NCI-H1930 (cell line): ENCODE measurements at regions not wholly inside any gene's neighbourhood (a gene's known extent, or its start where the extent isn't known, plus 50 kb on each side); places are given as distances from the start of the nearest gene placed in this dataset.
A peak's percentile ranks its signal among the peaks of the same experiment; 100 is the strongest.

Source experiments
- DNase-seq, 2 experiments: peaks; one replicate each; lab custom pipeline; 2025; lab: John Stamatoyannopoulos, UW

DNA sequence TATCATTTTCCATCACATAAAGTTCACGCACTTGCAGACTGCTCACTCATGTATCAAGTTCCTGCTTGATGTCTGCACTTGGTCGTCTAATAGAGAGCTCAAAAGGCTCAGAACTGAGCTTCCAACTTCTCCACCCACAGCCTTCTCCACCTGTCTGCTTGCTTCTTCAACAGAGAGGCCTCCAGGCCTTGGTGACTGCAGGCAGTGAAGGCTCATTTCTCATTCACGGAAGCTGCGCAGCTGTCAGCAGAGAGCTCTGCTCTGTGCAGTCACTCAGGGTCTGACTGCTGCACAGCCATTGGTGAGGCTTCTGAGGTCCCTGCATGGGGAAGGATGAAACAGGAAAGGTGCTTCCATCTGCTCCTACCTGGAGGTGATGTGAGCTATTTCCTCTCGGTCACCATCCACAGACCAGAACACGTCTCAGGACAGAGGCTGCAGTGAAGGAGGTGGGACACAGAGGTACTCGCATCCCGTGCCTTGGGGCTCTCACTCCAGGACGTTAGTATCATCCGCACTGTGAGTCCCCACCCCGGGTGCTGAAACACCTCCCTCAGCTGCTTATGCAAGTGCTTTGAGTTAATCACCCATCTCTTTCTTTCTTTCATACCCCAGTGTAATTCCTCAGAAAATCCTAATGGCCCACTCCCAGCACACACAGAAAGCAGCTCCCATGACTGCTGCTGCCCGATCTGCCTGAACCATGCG lies 126.2 kb downstream of the TMEM18 start:
- no peak for DNase-seq

DNA sequence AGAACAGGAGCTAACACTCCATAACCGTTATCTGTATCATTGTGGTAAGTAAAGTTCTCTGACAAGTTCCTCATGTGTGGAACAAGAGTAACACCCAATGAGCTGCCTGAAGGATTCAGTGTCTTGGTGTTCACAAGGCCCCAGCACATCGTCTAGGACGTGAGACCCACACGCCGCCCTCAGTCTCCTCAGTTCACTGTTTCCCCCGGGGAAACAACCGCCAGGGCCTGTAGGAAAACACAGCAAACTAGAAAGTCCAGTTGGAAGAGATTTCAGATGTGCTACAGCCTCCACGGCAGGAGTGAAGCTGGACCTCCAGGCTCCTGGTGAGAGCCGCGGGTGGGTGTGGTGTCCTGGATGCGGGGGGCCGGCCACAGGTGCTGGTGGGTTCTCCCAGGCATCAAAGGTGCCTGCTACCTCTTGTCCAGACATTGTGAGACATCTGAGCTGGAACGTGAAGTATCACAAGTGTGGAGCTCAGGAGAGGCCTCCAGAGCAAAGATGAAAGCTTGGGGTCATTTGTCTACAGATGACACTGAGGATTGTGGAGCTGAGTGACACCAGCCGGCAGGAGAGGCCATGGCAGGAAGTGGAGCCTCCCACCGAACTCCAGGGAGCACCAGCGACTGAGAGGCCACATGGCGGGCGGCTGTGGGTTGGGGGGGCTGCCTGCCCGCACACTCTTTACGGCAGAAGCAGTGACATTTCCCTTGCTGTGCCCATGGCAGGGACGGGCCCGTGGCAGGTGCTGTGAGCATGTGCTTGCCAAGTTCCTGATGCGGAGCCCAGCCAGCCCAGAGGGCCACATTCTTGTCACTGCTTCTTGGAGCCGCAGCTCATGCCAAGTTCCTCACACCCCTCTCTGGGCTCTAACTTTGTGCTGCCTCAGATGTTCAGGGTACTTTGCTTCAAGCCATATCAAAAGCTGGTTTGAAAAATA lies 131.2 kb downstream of the TMEM18 start:
- DNase-seq = no peak

DNA sequence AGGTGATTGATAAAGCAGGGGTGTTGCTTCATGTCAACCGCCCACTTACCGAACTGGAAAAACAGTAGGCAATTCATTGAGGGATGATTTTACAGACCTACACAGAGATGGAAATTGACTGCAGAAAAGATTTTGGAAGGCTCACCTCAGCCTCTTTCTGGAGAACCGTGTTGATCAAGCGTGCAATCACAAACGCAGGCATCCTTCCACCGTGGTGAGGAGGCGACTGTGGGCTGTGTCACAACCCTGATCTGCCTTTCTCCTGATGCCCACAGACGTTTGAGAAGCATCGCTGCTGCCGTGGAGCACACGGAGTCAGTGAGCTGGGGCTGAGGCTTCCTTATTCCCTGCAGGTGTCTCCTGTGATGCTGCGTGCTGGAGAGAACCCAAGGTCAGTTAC lies 132.0 kb downstream of the TMEM18 start:
- DNase-seq = no peak

DNA sequence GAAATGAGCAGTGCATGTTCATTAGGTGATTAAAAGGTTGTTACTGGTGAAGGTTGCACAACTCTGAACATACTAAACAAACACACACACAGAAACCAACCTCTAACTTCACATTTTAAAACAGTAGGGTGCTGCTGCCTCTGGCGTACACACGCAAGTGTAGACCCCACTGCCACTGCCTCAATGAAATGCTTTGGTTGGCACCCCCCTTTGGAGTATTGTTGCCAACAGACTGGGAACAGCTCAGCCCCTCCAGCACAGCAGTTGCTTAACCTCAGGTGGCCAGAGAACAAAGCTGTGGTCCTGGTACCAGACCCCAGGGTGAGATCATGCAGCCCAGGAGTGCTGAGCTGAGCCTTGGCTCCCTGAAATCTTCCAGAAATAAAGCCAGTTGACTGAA lies 138.6 kb downstream of the TMEM18 start:
- no peak for DNase-seq

DNA sequence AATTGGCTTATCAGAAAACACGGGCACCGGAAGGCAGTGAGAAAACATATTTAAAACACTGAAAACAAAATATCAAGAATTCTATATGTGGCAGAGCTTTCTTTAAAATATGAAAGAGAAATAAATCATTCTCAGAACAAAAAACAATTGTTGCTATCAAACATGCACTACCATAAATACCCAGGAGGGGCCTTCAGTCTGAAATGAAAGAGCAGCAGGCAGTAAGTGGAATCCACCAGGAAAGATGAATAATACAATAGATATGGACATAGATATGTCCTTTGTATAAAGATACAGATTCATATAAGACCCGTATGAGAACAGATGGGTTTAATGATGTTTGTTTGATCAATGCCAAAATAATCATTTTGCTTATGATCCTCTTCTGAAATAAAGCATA lies 142.0 kb downstream of the TMEM18 start:
- DNase-seq = no peak

DNA sequence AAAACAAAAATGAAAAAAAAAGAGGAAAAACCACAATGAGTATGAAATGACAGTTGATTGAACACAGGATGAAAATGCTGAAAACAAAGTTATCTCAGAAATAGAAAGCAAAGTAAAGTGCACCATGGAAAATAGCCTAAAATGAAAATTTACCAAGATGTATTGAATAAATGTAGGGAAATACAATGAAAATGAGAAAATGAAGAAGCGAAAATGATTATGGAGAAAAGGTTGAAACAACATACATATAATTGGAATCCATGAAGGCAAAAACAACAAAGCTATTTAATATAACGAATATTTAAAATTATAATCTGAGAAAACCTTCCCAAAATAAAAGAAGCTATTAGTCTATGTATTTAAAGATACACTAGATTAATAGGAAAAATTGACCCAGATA lies 147.4 kb downstream of the TMEM18 start:
- DNase-seq = no peak

DNA sequence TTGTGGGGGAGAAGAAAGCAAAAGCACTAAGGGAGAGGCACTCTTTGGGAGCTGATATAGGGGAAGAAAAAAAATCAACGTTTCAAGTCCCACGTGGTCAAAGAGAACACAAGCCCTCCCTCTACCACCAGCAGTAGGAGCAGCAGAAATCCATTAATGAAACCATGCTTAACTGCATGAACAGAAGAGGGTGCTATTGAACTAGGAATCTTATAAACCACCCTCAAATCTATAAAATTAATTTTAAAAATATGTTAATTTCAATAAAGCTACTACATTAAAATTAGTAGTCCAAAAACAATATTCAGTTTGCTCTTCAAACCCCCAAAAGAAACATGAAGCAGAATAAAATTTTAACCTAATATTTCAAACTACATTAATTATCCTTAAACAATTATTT lies 147.8 kb downstream of the TMEM18 start:
- peak; percentile 1 to 11 for DNase-seq

DNA sequence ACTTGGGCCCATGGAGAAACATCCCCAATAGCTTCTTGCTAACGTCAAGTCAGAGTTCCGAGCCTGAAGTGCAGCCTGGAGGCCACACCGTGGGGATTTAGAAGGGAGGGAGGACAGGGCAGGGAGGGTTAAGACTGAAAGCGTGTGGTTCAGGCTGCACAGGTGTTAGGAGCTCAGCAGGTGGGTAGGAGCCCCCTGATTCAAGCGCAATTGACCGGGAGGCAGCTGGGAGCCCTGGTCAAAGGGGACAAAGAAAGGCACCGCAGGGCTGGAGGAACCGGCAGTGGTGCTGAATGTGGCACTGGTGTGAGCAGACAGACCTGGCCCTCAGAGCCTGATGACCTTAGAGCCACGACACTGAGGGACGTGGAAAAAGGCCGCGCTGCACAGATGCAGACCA lies 149.6 kb downstream of the TMEM18 start:
- DNase-seq = peak in 1 of 2 experiments; percentile 2

DNA sequence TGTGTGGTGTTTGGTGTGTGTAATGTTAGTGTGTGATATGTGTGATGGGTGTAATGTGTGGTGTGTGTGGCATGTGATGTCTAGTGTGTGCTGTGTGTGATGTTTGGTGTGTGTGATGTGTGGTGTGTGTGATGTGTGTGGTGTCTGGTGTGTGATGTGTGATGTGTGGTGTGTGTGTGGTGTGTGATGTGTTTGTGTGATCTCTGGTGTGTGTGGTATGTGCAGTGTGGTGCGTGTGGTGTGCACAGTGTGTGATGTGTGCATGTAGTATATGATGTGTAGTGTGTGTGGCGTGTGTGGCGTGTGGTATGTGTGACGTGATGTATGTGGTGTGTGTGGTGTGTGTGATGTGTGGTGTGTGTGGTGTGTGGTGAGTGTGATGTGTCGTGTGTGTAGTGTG lies 150.3 kb downstream of the TMEM18 start:
- no peak for DNase-seq

DNA sequence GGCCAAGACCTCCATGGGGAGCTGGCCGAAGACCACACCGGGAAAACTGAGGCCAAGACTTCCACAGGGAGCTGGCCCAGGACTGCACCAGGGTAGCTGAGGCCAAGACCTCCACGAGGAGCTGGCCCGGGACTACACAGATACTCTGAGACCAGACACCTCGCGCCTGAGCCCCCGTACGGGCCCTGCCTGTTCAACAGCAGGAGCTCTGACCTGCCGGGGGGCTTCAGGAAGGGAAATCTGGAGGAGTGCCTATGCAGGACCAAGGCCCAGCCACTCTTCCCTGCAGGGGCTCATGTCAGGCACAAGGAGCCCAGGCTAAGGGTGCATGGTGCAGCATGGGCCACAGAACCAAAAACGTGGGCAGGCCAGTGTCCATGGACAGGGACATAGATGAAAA lies 151.6 kb downstream of the TMEM18 start:
- no peak for DNase-seq

DNA sequence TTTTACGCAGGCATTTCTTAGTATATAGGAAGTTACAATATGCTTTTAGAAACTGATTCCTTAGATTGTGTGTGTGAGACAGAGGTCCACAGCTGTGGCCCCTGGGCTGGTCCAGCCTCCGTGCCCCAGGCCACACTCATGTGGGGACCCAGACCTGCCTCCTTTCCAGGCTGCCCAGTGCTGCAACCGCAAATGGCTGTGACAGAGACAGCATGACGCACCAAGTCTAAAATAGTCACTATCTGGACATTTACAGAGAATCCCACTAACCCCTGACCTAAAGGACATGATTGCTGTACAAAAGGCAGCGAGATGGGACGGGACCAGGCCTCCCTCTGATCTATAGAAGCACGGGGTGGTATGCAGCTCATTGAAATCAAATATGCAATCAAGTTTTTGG lies 152.2 kb downstream of the TMEM18 start:
- DNase-seq = no peak

DNA sequence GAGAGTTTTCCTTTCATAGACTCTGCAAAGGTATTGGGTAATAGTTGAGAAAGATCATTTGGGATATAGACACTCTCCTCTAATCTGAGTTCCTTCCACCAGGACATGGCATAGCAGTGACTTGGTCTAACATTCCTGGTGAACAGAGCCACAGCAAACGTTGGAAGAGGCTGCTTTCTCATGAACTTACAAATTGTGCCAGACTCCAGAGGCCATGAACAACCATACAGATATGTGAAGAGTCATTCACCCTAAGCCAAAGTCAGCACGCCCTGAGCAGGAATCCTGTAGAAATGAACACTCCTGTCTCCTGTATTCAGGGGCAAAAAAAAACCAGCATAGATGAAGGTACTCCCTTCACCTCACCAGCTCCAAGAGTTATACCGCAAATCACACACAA lies 152.8 kb downstream of the TMEM18 start:
- DNase-seq = no peak

DNA sequence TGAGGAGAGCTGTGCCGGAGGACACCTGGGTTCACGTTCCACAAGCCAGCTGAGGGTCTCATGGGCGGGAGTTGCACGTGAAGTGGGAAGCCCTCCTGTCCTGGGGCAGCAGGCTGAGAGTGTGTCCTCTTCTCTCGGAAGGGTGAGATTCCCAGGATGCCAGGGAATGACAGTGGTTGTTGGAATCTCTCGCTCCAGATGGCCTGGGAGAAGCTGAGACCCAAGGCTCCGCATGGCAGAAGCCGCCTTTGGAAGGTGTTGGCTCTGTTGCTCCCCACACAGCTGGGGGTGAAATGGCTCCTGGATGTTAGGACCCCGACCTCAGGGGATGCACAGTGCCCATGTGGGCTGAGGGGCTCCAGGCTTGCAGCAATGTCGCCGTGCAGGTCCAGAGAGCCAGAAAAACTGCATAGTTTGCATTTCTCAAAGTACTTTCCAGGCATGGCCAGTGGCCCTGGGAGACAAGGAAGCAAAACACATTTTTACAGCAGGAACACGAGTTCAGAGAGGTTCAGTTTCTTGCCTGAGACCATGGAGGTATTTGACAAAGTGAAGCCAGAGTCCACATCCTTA lies 153.4 kb downstream of the TMEM18 start:
- DNase-seq = no peak

DNA sequence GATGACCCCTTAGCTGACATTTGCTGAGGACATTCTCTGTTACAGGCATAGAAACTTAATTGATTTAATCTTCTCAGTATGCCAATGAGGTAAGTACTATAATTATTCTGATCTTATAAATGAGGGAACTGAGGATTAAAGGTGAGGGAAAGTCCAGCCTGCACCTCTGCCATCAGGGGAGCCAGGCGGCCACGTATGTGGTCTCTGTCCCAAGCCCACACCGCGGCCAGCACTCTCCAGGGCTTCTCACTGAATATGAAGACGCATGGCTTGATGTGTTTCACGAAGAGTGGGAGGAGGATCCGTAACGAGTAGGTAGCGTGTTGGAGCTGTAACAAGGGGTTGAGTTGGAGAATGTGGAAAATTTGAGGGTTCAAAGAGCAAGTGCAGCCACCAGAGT lies 154.4 kb downstream of the TMEM18 start:
- no peak for DNase-seq

DNA sequence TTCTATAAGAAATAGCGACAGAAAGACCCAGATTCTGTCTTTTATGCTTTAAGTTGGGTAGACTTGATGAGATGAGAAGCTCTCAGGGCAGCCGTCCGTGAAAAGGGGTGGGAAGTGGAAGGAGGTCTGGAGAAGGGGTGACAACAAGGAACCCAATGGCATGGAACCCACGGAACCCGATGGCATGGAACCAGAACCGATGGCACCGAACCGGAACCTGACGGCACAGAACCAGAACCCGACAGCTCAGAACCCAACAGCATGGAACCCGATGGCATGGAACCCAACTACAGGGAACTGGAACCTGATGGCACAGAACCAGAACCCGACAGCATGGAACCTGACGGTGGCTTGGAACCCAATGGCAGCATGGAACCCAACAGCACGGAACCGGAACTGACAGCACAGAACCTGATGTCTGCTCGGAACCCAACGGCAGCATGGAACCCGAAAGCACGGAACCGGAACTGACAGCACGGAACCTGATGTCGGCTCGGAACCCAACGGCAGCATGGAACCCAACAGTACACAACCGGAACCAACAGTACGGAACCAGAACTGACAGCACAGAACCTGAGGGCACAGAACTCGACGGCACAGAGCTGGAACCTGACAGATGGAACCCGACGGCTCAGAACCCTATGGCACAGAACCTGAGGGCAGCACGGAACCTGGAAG lies 155.2 kb downstream of the TMEM18 start:
- DNase-seq = no peak

DNA sequence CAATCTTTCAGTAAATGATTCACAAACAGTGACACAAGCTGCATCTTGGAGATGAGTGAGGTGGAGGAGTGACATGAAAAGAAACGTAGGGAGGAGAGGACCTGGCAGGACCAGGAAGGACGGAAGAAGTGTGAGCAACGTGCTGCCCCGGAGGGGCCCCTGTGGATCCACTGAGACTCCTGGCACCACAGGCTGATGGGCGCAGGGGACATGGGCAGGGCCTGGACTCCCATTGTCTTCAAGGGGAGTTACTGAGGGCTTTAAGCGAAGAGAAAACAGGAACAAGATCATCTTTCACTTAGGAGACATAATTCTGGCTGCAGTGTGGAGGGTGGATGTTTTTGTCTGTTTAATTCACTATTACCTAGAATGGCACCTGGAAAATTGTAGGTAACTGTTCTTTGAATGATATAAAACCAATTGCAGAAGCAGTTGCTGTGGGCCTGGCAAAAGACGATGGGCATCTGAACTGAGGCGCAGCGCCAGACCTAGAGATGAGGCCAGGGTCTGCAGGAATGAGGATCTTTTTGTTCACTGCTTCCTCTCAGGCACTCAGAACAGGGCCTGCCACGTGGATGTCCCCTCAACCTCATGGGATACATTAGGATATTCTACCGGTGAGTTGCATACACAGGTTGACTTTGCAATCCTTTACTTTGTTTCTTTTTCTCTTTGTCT lies 156.4 kb downstream of the TMEM18 start:
- DNase-seq = no peak

DNA sequence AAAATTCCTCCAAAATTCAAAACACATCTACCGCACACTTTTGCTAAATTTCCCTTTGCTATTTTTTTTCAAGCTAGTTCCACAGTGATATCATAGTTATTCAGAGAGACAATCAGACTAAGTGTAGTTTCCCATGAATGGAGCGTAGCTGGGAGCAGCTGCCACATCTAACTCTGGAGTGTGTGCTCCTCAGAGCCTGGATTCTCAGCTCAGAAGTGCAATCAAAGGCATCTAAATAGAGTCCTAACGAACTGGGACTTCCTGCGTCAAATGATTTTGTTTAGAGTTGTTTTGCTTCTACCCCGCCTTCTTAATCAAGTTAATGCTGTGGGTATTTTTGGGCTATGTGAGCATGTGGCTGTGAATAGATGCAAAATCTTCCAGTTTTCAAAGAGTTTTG lies 160.3 kb downstream of the TMEM18 start:
- no peak for DNase-seq

DNA sequence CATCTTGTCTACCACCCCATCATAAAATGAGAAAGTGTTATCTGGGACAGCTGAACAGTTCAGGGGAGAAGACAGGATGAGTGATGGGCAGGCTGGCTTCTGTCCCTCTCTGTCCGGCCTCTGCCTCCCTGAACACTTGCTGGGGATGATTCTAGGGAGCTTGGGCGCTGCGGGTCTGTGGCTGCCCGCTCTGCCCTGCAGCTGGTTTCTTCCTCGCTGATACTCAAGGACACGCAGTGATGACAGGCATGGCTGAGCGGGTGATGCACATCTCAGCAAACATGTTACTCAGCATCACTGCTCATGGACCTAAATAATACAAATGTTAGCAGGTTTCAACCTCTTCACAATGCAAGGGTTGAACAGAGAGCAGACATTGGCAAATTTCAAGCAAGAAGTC lies 161.1 kb downstream of the TMEM18 start:
- DNase-seq = no peak

DNA sequence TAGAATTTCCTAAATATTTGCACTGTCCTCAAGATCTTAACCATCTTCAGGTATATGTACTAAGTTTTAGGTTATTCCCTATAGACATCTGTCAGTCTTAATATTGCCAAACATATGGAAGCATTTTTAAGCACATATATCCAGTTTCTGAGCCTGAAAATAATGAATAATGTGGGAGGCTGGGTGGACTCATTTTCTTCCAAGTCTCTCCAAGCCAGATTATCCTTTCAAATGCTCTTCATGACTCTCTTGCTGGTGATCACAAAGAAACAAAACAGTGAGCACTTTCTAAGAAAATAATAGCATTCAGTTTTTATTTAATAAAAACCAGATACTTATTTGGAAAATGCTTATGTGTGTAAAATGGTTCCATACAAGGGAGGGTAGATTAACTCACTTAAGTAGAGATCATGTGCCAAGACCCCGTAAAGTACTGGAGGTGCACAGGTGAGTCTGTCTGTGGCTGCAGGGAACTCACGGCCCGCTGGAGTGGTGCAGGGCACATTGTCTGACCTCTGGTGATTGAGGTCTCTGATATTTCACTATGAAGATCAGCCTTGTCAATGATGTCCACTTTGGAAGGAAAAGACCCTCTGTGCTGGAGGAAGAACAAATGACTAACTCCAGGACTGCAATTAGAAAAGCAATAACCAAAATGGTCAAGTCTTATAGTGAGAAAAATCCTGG lies 161.6 kb downstream of the TMEM18 start:
- no peak for DNase-seq

DNA sequence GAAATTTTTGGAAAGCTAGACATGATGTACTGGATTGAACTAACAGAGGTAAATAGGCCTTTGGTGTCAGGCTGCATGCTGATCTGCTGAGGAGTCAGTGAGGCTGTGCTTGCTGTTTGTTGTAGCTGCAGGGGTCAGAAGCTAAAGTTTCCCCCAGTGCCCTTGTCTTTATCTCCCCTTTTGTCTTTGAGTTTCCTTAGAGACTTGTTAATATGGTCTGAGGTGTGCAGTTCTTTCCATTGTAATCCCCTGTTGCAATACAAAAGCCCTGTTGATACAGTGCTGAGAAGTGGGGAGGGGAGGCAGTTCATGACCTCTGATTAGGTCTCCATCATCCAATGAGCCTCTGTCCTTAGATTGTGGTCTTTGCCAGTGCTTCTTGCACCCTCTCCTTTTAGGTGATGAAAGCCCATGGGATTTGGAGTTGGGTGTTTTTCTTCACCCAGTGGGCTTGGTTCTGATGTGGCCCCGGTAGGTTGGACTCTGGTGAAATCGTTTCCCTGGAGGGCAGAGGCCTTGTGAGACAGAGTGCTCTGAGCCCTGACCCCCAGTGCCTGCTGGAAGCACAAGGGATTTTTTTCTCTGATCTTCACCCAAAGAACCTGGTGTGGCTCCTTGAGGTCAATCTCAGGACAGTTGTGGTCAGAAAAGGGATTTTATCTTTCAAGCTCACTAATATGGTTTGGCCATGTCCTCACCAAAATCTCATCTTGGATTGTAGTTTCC lies 163.1 kb downstream of the TMEM18 start:
- DNase-seq = no peak

DNA sequence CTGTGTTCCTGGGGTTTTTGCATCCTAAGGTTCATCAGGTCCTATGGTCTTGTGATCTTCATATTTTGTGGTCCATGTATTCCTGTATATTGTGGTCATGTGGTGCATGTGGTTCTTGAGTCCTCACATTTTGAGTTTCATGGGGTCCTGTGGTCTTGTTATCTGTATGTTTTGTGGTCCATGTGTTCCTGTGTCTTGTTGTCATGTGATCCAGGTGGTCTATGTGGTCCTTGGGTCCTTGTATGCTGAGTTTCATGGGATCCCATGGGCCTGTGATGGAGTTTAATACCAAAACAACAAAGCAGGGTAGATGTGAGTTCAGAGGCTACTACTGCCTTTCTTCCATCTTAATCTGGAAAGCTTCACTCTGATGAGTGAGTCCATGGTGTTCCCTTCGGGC lies 166.4 kb downstream of the TMEM18 start:
- DNase-seq = no peak
